Anterior cingulate cortex (tissue), 58 donors: ENCODE measurements at regions not wholly inside any gene's neighbourhood (a gene's known extent, or its start where the extent isn't known, plus 50 kb on each side); places are given as distances from the start of the nearest gene placed in this dataset.
"Not testable (repeated sequence)": the region's sequence is repeated elsewhere in the genome, so short reads cannot be mapped to it uniquely, and the experiment has no call there.

Experiments
- DNase-seq, 58 donors: peaks; one replicate each; lab custom pipeline; 2025; lab: John Stamatoyannopoulos, UW

DNA sequence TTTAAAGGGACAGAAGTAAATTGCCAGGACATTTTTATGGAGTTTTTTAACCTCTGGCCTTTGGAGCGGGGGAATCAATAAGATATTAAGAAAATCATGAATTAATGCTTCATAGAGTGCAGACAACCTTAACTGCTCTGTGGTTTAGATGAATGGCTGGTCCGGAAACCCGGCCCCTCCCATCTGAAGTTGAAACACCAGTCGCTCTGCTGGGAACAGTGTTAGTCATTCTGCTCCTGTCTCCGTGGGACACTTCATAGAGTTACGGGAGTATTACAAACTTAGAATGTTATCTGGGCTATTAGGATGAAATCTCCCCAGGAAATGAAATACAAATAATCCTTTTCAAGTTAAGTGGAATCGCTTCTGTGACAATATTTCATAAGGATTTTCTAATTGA lies 110.1 kb upstream of the IRX2 start:
- no peak for DNase-seq

GRCh38 chr5:2860101-2860500 lies 108.6 kb upstream of the IRX2 start:
- DNase-seq = no peak

DNA sequence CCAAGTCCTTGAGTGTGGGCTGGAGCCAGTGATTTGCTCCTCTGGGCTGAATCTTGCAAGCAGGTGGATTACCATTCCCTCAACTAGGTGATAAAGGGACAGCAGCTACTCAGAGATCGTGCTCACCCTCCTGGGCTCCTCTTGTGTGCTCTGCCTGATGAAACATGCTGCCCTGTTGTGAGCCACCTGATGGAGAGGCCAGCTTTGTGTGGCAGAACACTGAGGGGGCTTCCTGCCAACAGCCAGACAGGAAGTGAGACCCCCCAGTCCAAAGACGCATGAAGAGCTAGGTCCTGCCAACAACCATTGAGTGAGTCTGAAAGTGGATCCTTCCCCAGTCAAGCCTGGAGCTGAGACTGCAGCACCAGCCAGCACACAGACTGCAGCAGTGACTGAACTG lies 106.4 kb upstream of the IRX2 start:
- DNase-seq = no peak

DNA sequence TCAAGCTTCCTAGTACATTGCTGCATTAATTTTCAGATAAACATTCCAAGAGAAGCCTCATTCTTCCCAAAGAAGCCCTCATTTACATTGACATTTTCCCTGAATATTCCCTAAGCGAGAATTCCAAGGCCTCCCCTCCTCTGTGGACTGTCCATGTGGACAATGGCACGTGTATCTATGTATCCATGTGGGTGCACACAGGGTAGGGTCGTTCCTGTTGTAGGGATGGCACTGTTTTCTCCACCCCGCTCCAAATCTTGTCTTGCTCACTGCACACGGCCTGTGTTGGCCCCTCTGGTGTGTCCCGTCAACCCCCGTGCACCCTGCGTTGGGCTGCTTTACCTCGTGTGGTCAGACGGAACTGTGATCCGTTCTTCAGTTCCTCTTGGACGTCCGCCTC lies 104.7 kb upstream of the IRX2 start:
- no peak for DNase-seq

- DNase-seq = no peak
Measured at GRCh38 chr5:2852446-2852845, 101.0 kb upstream of the IRX2 start.

GRCh38 chr5:2851895-2852294 lies 100.4 kb upstream of the IRX2 start:
- DNase-seq = no peak

GRCh38 chr5:2849429-2849828 lies 98.0 kb upstream of the IRX2 start:
- no peak for DNase-seq

- no peak for DNase-seq
Measured at GRCh38 chr5:2848619-2849018, 97.1 kb upstream of the IRX2 start.

- no peak for DNase-seq
Measured at GRCh38 chr5:2847608-2848007, 96.1 kb upstream of the IRX2 start.

- no peak for DNase-seq
Measured at GRCh38 chr5:2841208-2841607, 89.7 kb upstream of the IRX2 start.

DNA sequence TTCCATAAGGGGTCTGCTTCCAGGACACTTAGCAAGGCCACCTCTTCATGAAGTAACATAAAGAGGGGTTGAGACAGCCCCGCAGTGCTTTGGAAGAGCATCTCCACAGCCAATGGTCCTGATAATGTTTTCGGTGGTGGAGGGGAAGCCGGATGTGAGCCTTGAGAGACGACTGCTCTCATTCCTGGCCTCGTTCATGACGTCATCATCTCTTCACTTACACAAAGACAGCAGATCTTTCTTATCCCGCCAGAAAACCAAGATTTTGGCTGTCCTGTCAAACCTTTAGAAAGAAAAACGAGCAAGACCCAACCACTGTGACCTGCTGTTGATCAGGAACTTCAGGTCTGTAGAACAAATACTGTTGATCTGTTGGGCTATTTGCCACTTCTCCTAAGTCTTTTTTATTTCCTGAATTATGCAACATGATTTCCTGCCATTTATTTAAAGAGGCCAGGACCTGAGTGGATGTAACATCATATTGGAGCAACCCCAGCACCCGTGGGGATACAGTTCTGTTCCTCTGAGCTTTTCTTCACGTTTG lies 89.0 kb upstream of the IRX2 start:
- DNase-seq = no peak

DNA sequence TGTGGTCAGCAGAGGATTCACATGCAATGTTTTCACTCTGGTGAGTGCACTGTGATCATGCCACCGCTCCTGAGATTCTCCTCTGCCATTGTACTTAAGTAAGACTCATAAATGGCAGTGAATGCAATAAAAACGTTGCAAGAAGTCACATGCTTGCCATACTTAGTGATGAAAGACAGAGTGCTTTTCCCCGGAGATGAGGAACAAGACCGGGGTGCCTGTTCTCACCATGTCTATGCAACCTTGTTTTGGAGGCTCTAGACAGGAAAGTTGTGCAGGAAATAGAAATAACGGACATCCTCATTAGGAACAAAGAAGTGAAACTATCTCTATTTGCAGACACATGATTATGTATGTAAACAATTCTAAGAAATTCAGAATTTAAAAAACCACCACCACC lies 84.7 kb upstream of the IRX2 start:
- no peak for DNase-seq

GRCh38 chr5:2833556-2833955 lies 82.1 kb upstream of the IRX2 start:
- no peak for DNase-seq

- no peak for DNase-seq
Measured at GRCh38 chr5:2832394-2832793, 80.9 kb upstream of the IRX2 start.

DNA sequence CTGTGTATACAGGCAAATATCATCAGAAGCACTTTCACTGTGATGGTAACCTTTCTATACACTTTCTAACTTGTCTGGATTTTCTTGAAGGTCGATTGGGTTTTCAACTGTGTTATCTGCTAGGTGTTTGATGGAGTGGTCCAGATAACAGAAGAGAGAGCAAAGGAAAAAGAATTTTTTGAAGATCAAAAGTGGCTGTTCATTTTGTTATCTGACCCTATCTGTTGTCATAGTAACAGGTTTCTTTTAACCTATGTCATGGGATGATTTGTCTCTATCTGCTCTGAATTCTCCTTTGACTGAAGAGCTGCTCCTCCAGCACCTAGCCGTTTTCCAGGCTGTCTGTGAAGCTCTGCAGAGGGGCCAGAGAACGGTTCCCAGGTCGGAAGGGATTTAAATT lies 77.8 kb upstream of the IRX2 start:
- DNase-seq = no peak

GRCh38 chr5:2818936-2819335 lies 67.5 kb upstream of the IRX2 start:
- no peak for DNase-seq

DNA sequence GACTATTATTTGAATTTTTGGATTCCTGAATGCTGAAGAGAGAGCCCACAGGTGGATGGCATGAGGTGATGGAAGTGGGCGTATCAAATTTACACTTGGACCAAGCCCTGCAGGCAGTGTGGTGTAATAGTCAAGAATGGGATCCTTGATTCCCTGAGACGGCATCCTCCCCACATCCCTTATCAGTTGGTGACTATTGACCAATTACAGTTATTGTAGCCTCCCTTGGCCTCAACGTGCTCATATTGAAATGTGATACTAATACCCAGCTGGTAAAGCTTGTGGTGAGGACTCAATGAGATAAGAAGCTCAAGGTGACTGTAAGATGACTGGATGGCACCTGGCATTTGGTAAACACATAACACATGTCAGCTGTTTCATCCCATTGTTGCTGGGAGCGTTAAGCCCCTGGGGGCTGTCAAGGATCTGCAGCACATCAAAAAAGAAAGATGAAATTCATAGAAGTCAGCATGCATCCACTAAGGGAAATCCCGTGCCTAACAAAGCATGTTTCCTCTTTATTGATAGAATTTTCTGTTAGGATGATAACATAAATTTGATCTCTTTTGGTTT lies 65.6 kb upstream of the IRX2 start:
- DNase-seq = no peak

DNA sequence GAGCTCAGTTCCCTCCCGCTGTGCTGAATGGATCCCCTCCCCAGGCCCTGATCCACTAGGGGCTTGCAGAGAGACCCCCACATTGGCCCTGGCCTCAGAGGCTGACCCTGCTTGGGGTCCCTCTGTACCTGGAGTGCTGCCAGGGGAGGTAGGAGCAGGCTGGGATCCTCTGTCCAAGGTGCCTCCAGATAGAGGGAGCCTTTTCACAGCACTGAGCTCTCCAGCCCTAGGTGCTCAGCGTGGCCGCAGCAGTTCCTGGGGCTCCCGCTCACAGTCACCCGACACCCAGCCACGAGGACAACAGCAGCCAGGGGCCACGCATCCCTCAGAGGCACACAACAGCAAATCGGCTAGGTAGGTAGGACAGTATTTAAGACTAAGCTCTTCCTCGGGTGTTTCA lies 62.2 kb upstream of the IRX2 start:
- DNase-seq = no peak

DNA sequence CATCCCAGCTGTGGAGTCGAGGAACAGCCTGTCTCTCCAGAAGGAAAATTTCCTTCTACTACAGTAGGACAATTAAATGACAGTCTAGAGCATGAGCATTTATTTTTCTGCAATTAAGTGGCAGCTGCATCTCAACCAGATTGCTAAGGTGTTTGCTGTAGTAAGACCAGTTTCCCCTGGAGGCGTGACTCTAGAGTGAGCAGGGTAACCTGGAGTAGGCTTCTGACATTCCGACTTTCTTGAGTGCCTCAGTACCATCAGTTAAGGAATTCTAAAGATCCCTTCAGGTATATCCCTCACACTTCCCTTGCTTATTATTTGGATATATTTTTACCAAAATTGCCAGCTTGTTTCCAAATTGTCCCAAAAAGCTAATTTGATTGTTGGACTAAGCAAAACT lies 59.2 kb upstream of the IRX2 start:
- no peak for DNase-seq

DNA sequence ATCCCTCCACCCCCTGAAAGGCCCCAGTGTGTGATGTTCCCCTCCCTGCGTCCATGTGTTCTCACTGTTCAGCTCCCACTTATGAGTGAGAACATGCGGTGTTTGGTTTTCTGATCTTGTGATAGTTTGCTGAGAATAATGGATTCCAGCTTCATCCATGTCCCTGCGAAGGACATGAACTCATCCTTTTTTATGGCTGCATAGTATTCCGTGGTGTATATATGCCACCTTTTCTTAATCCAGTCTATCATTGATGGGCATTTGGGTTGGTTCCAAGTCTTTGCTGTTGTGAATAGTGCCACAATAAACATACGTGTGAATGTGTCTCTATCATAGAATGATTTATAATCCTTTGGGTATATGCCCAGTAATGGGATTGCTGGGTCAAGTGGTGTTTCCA lies 55.8 kb upstream of the IRX2 start:
- not testable (repeated sequence) for DNase-seq

GRCh38 chr5:2806176-2806575 lies 54.7 kb upstream of the IRX2 start:
- DNase-seq = no peak

DNA sequence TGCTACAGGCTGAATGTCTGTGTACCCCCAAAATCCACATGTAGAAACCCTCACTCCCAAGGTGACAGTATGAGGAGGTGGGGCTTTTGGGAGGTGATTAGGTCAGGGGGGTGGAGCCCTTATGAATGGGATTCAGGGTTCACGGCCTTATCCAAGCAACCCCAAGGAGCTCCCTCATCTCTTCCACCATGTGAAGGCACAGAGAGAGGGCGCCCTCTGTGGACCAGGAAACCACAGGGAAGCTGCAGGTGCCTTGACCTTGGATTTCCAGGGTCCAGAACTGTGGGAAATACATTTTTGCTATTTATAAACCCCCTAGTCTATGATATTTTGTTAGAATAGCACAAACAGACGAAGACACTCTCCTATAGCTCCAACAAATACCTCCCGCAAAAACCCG lies 53.6 kb upstream of the IRX2 start:
- no peak for DNase-seq

- DNase-seq = no peak
Measured at GRCh38 chr5:2803751-2804150, 52.3 kb upstream of the IRX2 start.
